ENCODE measurements at regions not wholly inside any gene's neighbourhood (a gene's known extent, or its start where the extent isn't known, plus 50 kb on each side); places are given as distances from the start of the nearest gene placed in this dataset.

- Histone ChIP-seq H2AFZ (ENCODE audit: low read length) (no peak overlapping the region), H3K79me2 (ENCODE audit: low read length) (no peaks in the 10 kb centered on the region), H3K4me3 (ENCODE audit: low read length) (no peak overlapping the region), H4K20me1 (ENCODE audit: low read length) (no peaks in the 10 kb centered on the region), H3K27me3 (ENCODE audit: low read length) (peaks cover 68% of the 10 kb centered on the region), H3K9me2 (replicated peaks; ENCODE audit: low read length) (0 out of 2 replicates have a peak, but pooled peaks cover 4% of the 10 kb centered on the region), H3K9me3 (ENCODE audit: low read length) (no peaks in the 10 kb centered on the region), H3F3A (ENCODE audit: low read length, unreplicated experiment) (no peaks in the 10 kb centered on the region), H3K4me2 (ENCODE audit: low read length) (no peak overlapping the region), H3K9ac (ENCODE audit: low read length) (no peak overlapping the region), H3K27ac (ENCODE audit: low read length) (no peak overlapping the region), H3K4me1 (ENCODE audit: insufficient read depth, low read length) (peaks cover 7% of the 10 kb centered on the region), H3K36me3 (ENCODE audit: low read depth, low read length) (no peaks in the 10 kb centered on the region)
- intact Hi-C loops (cut with micrococcal nuclease): no loop called here
- no TSS peak for BruUV-seq (replicated peaks)
- TF ChIP-seq EZH2 (IDR thresholded peaks at IDR 0.05; ENCODE audit: low read length, unreplicated experiment): no peak
- no peak for TF ChIP-seq CTCF (conservative IDR thresholded peaks at IDR 0.05; ENCODE audit: low read depth, low read length)
- TF ChIP-seq EZH2phosphoT487 (IDR thresholded peaks at IDR 0.05; ENCODE audit: borderline replicate concordance, low read length): no peak
- no peak for DNase-seq
- ATAC-seq: no peak
- CTCF ChIA-PET: no interaction called here
- POLR2A ChIA-PET (ENCODE audit: unreplicated experiment): no interaction called here
Observed at GRCh38 chr5:5822729-5823257, 400.3 kb downstream of the ICE1 start.

- Histone ChIP-seq H3K27me3 (ENCODE audit: low read length) (peaks cover 55% of the 10 kb centered on the region), H3K36me3 (ENCODE audit: low read depth, low read length) (no peaks in the 10 kb centered on the region), H3K27ac (ENCODE audit: low read length) (no peak overlapping the region), H3K9me2 (replicated peaks; ENCODE audit: low read length) (0 out of 2 replicates have a peak, but pooled peaks cover 1% of the 10 kb centered on the region), H3K9me3 (ENCODE audit: low read length) (no peaks in the 10 kb centered on the region), H3K4me3 (ENCODE audit: low read length) (no peak overlapping the region), H3K4me2 (ENCODE audit: low read length) (no peak overlapping the region), H3K4me1 (ENCODE audit: insufficient read depth, low read length) (no peaks in the 10 kb centered on the region), H4K20me1 (ENCODE audit: low read length) (no peaks in the 10 kb centered on the region), H3F3A (ENCODE audit: low read length, unreplicated experiment) (no peaks in the 10 kb centered on the region), H2AFZ (ENCODE audit: low read length) (no peak overlapping the region), H3K9ac (ENCODE audit: low read length) (no peak overlapping the region), H3K79me2 (ENCODE audit: low read length) (no peaks in the 10 kb centered on the region)
- POLR2A ChIA-PET (ENCODE audit: unreplicated experiment): no interaction called here
- CTCF ChIA-PET: no interaction called here
- no peak for DNase-seq
- no peak for TF ChIP-seq CTCF (conservative IDR thresholded peaks at IDR 0.05; ENCODE audit: low read depth, low read length)
- no peak for TF ChIP-seq EZH2 (IDR thresholded peaks at IDR 0.05; ENCODE audit: low read length, unreplicated experiment)
- TF ChIP-seq EZH2phosphoT487 (IDR thresholded peaks at IDR 0.05; ENCODE audit: borderline replicate concordance, low read length): no peak
- ATAC-seq: no peak
- no TSS peak for BruUV-seq (replicated peaks)
- intact Hi-C loops (cut with micrococcal nuclease): no loop called here
Observed at GRCh38 chr5:5816960-5817359, 394.5 kb downstream of the ICE1 start.

GRCh38 chr5:5813441-5813840, 391.0 kb downstream of the ICE1 start:
- Histone ChIP-seq H2AFZ (ENCODE audit: low read length) (no peak overlapping the region), H3K9me3 (ENCODE audit: low read length) (no peaks in the 10 kb centered on the region), H3K9me2 (replicated peaks; ENCODE audit: low read length) (no peaks in the 10 kb centered on the region), H3K4me1 (ENCODE audit: insufficient read depth, low read length) (no peaks in the 10 kb centered on the region), H3K4me2 (ENCODE audit: low read length) (no peak overlapping the region), H3K79me2 (ENCODE audit: low read length) (no peaks in the 10 kb centered on the region), H3K4me3 (ENCODE audit: low read length) (no peak overlapping the region), H3K27ac (ENCODE audit: low read length) (no peak overlapping the region), H3F3A (ENCODE audit: low read length, unreplicated experiment) (no peaks in the 10 kb centered on the region), H3K9ac (ENCODE audit: low read length) (no peak overlapping the region), H3K27me3 (ENCODE audit: low read length) (peaks cover 67% of the 10 kb centered on the region), H3K36me3 (ENCODE audit: low read depth, low read length) (no peaks in the 10 kb centered on the region), H4K20me1 (ENCODE audit: low read length) (no peaks in the 10 kb centered on the region)
- TF ChIP-seq CTCF (conservative IDR thresholded peaks at IDR 0.05; ENCODE audit: low read depth, low read length): no peak
- TF ChIP-seq EZH2 (IDR thresholded peaks at IDR 0.05; ENCODE audit: low read length, unreplicated experiment): no peak
- no peak for TF ChIP-seq EZH2phosphoT487 (IDR thresholded peaks at IDR 0.05; ENCODE audit: borderline replicate concordance, low read length)
- intact Hi-C loops (cut with micrococcal nuclease): no loop called here
- ATAC-seq (no peak), DNase-seq (no peak)
- BruUV-seq (replicated peaks): no TSS peak
- ChIA-PET POLR2A (ENCODE audit: unreplicated experiment) (no interaction called here), CTCF (no interaction called here)

Measured in PC-3 (cell line).